ENCODE measurements at regions not wholly inside any gene's neighbourhood (a gene's known extent, or its start where the extent isn't known, plus 50 kb on each side); places are given as distances from the start of the nearest gene placed in this dataset.

- TF ChIP-seq HCFC1 (IDR thresholded peaks at IDR 0.05; ENCODE audit: low read depth, low read length) = no peak
- TF ChIP-seq ZNF891 (CRISPR knock-in tag; IDR thresholded peaks at IDR 0.05) = no peak
- no peak for TF ChIP-seq ZNF292 (CRISPR knock-in tag; IDR thresholded peaks at IDR 0.05; ENCODE audit: borderline replicate concordance, low read depth)
- TF ChIP-seq FOXJ3 (CRISPR knock-in tag; IDR thresholded peaks at IDR 0.05; ENCODE audit: borderline replicate concordance) = no peak
Measured at GRCh38 chr6:119894811-119895210, 545.2 kb upstream of the MAN1A1 start.
